RWPE1 (cell line): ENCODE measurements at regions not wholly inside any gene's neighbourhood (a gene's known extent, or its start where the extent isn't known, plus 50 kb on each side); places are given as distances from the start of the nearest gene placed in this dataset.
A peak's percentile ranks its signal among the peaks of the same experiment; 100 is the strongest.
"Not testable (repeated sequence)": the region's sequence is repeated elsewhere in the genome, so short reads cannot be mapped to it uniquely, and the experiment has no call there.

Experiments
- CTCF ChIA-PET: fragments of 350-600 bp; sonication (Branson Sonifier 250); formaldehyde crosslinking; extraction: SDS; loops from one replicate; lab custom pipeline; 2021; lab: Yijun Ruan, JAX
- POLR2A ChIA-PET: fragments of 400-600 bp; formaldehyde crosslinking; extraction: SDS; loops from one replicate; lab custom pipeline; 2020; ENCODE audit warnings: antibody characterized with exemption; ENCODE audit not compliant: low non-redundant PET; lab: Yijun Ruan, JAX
- DNase-seq: peaks from one replicate; pipeline ENCODE4 v3.0.0; 2012; ENCODE audit warnings: low spot score
- H3K27ac ChIP-seq: fragments of 450-650 bp; 2 replicates; pipeline ENCODE4 v1.5.1; 2017
- CTCF ChIP-seq: fragments of 450-650 bp; conservative IDR thresholded peaks from 2 replicates; pipeline ENCODE4 v1.5.1; 2017; ENCODE audit warnings: low read depth, mild to moderate bottlenecking

GRCh38 chr11:128146926-128147605, 440.3 kb downstream of the ETS1 start:
- no peak for TF ChIP-seq CTCF
- ChIA-PET POLR2A (no interaction called here), CTCF (interaction anchor here (0.6 to 2.3 kb wide), 3 partner anchors 11 to 385 kb away, joined by 3 to 14 read pairs (median 5); no protein-coding TSS in a partner anchor)
- DNase-seq = no peak
- H3K27ac ChIP-seq = peak overlapping the region; percentile 93

GRCh38 chr11:128140293-128140692, 447.1 kb downstream of the ETS1 start:
- CTCF ChIA-PET = interaction anchor here (0.8 kb wide), 1 partner anchor 235 kb away, joined by 8 read pairs; no protein-coding TSS in a partner anchor
- H3K27ac ChIP-seq, POLR2A ChIA-PET, DNase-seq: not testable (repeated sequence)

- no peak overlapping the region for H3K27ac ChIP-seq
- peak; percentile 11 for DNase-seq
- POLR2A ChIA-PET = no interaction called here
- CTCF ChIA-PET = no interaction called here
- no peak for TF ChIP-seq CTCF
Observed at GRCh38 chr11:128135451-128135850, 451.9 kb downstream of the ETS1 start.

GRCh38 chr11:128133501-128133900, 453.9 kb downstream of the ETS1 start:
- no peak for DNase-seq
- ChIA-PET POLR2A (no interaction called here), CTCF (interaction anchor here (1.9 kb wide), 1 partner anchor 24 kb away, joined by 9 read pairs; no protein-coding TSS in a partner anchor)
- H3K27ac ChIP-seq = no peak overlapping the region
- TF ChIP-seq CTCF = no peak

- no peak for TF ChIP-seq CTCF
- DNase-seq = no peak
- CTCF ChIA-PET = interaction anchor here (1.0 to 2.0 kb wide), 3 partner anchors 9 to 88 kb away, joined by 3 to 5 read pairs (median 3); no protein-coding TSS in a partner anchor
- POLR2A ChIA-PET = no interaction called here
- no peak overlapping the region for H3K27ac ChIP-seq
Observed at GRCh38 chr11:128130052-128130451, 457.3 kb downstream of the ETS1 start.

- no peak overlapping the region for H3K27ac ChIP-seq
- ChIA-PET CTCF (interaction anchor here (0.5 kb wide), 1 partner anchor 339 kb away, joined by 3 read pairs; no protein-coding TSS in a partner anchor), POLR2A (no interaction called here)
- no peak for TF ChIP-seq CTCF
- DNase-seq = no peak
Observed at GRCh38 chr11:128125723-128126122, 461.6 kb downstream of the ETS1 start.

- POLR2A ChIA-PET = no interaction called here
- no peak for TF ChIP-seq CTCF
Observed at GRCh38 chr11:128116885-128117284, 470.5 kb downstream of the ETS1 start.

More at GRCh38 chr11:128116885-128117284, 470.5 kb downstream of the ETS1 start:
- CTCF ChIA-PET = no interaction called here
- H3K27ac ChIP-seq = no peak overlapping the region
- DNase-seq = no peak
